ENCODE measurements at regions not wholly inside any gene's neighbourhood (a gene's known extent, or its start where the extent isn't known, plus 50 kb on each side); places are given as distances from the start of the nearest gene placed in this dataset.
"Not testable (repeated sequence)": the region's sequence is repeated elsewhere in the genome, so short reads cannot be mapped to it uniquely, and the experiment has no call there.

- not testable (repeated sequence) for H3K4me3 ChIP-seq (replicated peaks in 1 of 4; ENCODE audit: control extremely low read depth in 1 of 4, insufficient read depth in 1 of 4, low read depth in 3 of 4, low read length in 4 of 4); H3K27ac ChIP-seq (ENCODE audit: insufficient read depth, low read length); H2AFZ ChIP-seq (ENCODE audit: low read length); H3K36me3 ChIP-seq (ENCODE audit: control insufficient read depth, insufficient read depth, low read length); H3K79me2 ChIP-seq (ENCODE audit: control insufficient read depth, insufficient read depth, low read length); H3K9me3 ChIP-seq (ENCODE audit: control insufficient read depth, insufficient read depth, low read depth, low read length); H3K4me1 ChIP-seq (ENCODE audit: control insufficient read depth, extremely low read depth, insufficient read depth, low read length); DNase-seq (ENCODE audit: low read depth in 2 of 2); H3K4me2 ChIP-seq (ENCODE audit: extremely low read depth, insufficient read depth, low read length); H3K9ac ChIP-seq (ENCODE audit: insufficient read depth, low read length); H4K20me1 ChIP-seq (ENCODE audit: control insufficient read depth, extremely low read depth, insufficient read depth, low read length); H3K27me3 ChIP-seq (ENCODE audit: control insufficient read depth, insufficient read depth, low read length)
Measured at GRCh38 chr7:97234494-97234893, 117.0 kb downstream of the SDHAF3 start.

GRCh38 chr7:97246317-97246716, 128.8 kb downstream of the SDHAF3 start:
- Histone ChIP-seq H3K27me3 (ENCODE audit: control insufficient read depth, insufficient read depth, low read length) (no peaks in the 10 kb centered on the region), H3K4me3 (replicated peaks in 1 of 4; ENCODE audit: control extremely low read depth in 1 of 4, insufficient read depth in 1 of 4, low read depth in 3 of 4, low read length in 4 of 4) (no peak overlapping the region), H4K20me1 (ENCODE audit: control insufficient read depth, extremely low read depth, insufficient read depth, low read length) (no peaks in the 10 kb centered on the region), H3K9me3 (ENCODE audit: control insufficient read depth, insufficient read depth, low read depth, low read length) (no peaks in the 10 kb centered on the region), H3K27ac (ENCODE audit: insufficient read depth, low read length) (no peak overlapping the region), H3K36me3 (ENCODE audit: control insufficient read depth, insufficient read depth, low read length) (no peaks in the 10 kb centered on the region), H3K79me2 (ENCODE audit: control insufficient read depth, insufficient read depth, low read length) (no peaks in the 10 kb centered on the region), H3K4me2 (ENCODE audit: extremely low read depth, insufficient read depth, low read length) (no peak overlapping the region), H2AFZ (ENCODE audit: low read length) (no peak overlapping the region), H3K4me1 (ENCODE audit: control insufficient read depth, extremely low read depth, insufficient read depth, low read length) (no peaks in the 10 kb centered on the region), H3K9ac (ENCODE audit: insufficient read depth, low read length) (no peak overlapping the region)
- TF ChIP-seq EZH2 (IDR thresholded peaks at IDR 0.05; ENCODE audit: low read length, missing control alignments) = no peak
- no peak for TF ChIP-seq CTCF (conservative IDR thresholded peaks at IDR 0.05 in 1 of 2, IDR thresholded peaks at IDR 0.05 in 1 of 2; ENCODE audit: low read depth in 1 of 2, low read length in 2 of 2)
- DNase-seq (ENCODE audit: low read depth in 2 of 2) = no peak

GRCh38 chr7:97258187-97258586, 140.7 kb downstream of the SDHAF3 start:
- H3K9ac ChIP-seq (ENCODE audit: insufficient read depth, low read length); H3K27me3 ChIP-seq (ENCODE audit: control insufficient read depth, insufficient read depth, low read length); H3K4me2 ChIP-seq (ENCODE audit: extremely low read depth, insufficient read depth, low read length); H3K4me3 ChIP-seq (replicated peaks in 1 of 4; ENCODE audit: control extremely low read depth in 1 of 4, insufficient read depth in 1 of 4, low read depth in 3 of 4, low read length in 4 of 4); H2AFZ ChIP-seq (ENCODE audit: low read length); H3K4me1 ChIP-seq (ENCODE audit: control insufficient read depth, extremely low read depth, insufficient read depth, low read length); H4K20me1 ChIP-seq (ENCODE audit: control insufficient read depth, extremely low read depth, insufficient read depth, low read length); H3K27ac ChIP-seq (ENCODE audit: insufficient read depth, low read length); DNase-seq (ENCODE audit: low read depth in 2 of 2); H3K79me2 ChIP-seq (ENCODE audit: control insufficient read depth, insufficient read depth, low read length); H3K36me3 ChIP-seq (ENCODE audit: control insufficient read depth, insufficient read depth, low read length); H3K9me3 ChIP-seq (ENCODE audit: control insufficient read depth, insufficient read depth, low read depth, low read length): not testable (repeated sequence)

GRCh38 chr7:97269741-97270140, 152.2 kb downstream of the SDHAF3 start:
- H4K20me1 ChIP-seq (ENCODE audit: control insufficient read depth, extremely low read depth, insufficient read depth, low read length) = no peaks in the 10 kb centered on the region
- H3K27ac ChIP-seq (ENCODE audit: insufficient read depth, low read length) = no peak overlapping the region
- H3K36me3 ChIP-seq (ENCODE audit: control insufficient read depth, insufficient read depth, low read length) = no peaks in the 10 kb centered on the region
- H3K4me2 ChIP-seq (ENCODE audit: extremely low read depth, insufficient read depth, low read length) = no peak overlapping the region
- H3K4me1 ChIP-seq (ENCODE audit: control insufficient read depth, extremely low read depth, insufficient read depth, low read length) = no peaks in the 10 kb centered on the region
- TF ChIP-seq CTCF (conservative IDR thresholded peaks at IDR 0.05 in 1 of 2, IDR thresholded peaks at IDR 0.05 in 1 of 2; ENCODE audit: low read depth in 1 of 2, low read length in 2 of 2) = no peak
- no peak for TF ChIP-seq EZH2 (IDR thresholded peaks at IDR 0.05; ENCODE audit: low read length, missing control alignments)
- H3K79me2 ChIP-seq (ENCODE audit: control insufficient read depth, insufficient read depth, low read length) = no peaks in the 10 kb centered on the region
- H3K9ac ChIP-seq (ENCODE audit: insufficient read depth, low read length) = no peak overlapping the region
- no peak overlapping the region for H2AFZ ChIP-seq (ENCODE audit: low read length)
- H3K9me3 ChIP-seq (ENCODE audit: control insufficient read depth, insufficient read depth, low read depth, low read length) = no peaks in the 10 kb centered on the region
- H3K4me3 ChIP-seq (replicated peaks in 1 of 4; ENCODE audit: control extremely low read depth in 1 of 4, insufficient read depth in 1 of 4, low read depth in 3 of 4, low read length in 4 of 4) = no peak overlapping the region
- no peaks in the 10 kb centered on the region for H3K27me3 ChIP-seq (ENCODE audit: control insufficient read depth, insufficient read depth, low read length)
- no peak for DNase-seq (ENCODE audit: low read depth in 2 of 2)
